MM.1S (cell line): ENCODE measurements at regions not wholly inside any gene's neighbourhood (a gene's known extent, or its start where the extent isn't known, plus 50 kb on each side); places are given as distances from the start of the nearest gene placed in this dataset.

ENCODE experiments used
- EZH2phosphoT487 ChIP-seq: fragments of 300-600 bp; sonication (generic); IDR thresholded peaks from 2 replicates; pipeline ENCODE4 v1.6.1; 2018; ENCODE audit warnings: antibody characterized with exemption, low read length
- TF ChIP-seq, protein P1 (sequence below): fragments of 300-600 bp; sonication (generic); IDR thresholded peaks from 2 replicates; pipeline ENCODE4 v1.5.1; 2016; ENCODE audit warnings: antibody characterized with exemption, low read length, mixed read lengths

DNA sequence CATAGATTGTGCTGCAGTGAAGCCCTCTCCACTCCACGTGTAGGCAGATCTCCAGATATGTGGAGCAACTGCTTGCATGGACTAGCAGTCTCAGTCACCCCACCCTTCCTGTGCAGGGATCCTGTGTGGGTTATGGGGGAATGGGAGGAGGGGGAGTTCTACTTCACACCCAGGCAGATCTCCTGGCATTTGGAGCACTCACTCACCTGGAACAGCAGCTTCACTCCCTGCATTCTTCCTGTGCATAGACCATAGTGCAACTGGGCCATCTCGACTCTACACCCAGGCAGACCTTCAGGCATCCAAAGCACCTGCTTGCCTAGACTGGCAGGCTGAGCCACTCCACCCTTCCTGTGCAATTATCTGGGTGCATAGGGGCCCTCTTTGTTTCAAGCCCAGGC is 96.0 kb upstream of the PCED1B start:
- TF ChIP-seq, protein P1, sequence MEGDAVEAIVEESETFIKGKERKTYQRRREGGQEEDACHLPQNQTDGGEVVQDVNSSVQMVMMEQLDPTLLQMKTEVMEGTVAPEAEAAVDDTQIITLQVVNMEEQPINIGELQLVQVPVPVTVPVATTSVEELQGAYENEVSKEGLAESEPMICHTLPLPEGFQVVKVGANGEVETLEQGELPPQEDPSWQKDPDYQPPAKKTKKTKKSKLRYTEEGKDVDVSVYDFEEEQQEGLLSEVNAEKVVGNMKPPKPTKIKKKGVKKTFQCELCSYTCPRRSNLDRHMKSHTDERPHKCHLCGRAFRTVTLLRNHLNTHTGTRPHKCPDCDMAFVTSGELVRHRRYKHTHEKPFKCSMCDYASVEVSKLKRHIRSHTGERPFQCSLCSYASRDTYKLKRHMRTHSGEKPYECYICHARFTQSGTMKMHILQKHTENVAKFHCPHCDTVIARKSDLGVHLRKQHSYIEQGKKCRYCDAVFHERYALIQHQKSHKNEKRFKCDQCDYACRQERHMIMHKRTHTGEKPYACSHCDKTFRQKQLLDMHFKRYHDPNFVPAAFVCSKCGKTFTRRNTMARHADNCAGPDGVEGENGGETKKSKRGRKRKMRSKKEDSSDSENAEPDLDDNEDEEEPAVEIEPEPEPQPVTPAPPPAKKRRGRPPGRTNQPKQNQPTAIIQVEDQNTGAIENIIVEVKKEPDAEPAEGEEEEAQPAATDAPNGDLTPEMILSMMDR, result no peak
- no peak for TF ChIP-seq EZH2phosphoT487
